NB4 (cell line): ENCODE measurements at regions not wholly inside any gene's neighbourhood (a gene's known extent, or its start where the extent isn't known, plus 50 kb on each side); places are given as distances from the start of the nearest gene placed in this dataset.

Experiments
- MYC ChIP-seq: IDR thresholded peaks from 2 replicates; pipeline ENCODE4 v1.6.1; 2011; ENCODE audit warnings: low read depth, low read length
- POLR2A ChIP-seq: IDR thresholded peaks from 2 replicates; pipeline ENCODE4 v1.6.1; 2011; ENCODE audit warnings: mild to moderate bottlenecking; ENCODE audit not compliant: insufficient read length; ENCODE audit errors: extremely low read depth

DNA sequence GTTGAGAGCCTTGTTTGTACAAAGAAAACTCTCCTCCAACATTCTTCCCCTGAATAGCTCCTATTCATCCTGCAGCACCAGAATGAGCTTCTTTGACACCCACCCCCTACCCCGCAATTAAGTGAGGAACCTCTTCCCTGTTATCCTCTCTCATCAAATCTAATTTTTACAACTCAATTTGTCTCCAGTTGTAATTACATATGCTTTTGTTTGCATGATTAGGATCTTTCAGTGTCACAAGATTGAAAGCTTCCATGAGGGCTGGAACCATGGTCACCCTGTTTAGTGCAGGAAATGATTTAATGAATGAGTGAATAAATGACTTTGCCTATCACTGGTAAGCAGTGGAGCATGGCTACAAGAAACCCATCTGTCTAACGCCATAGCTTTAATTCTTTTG lies 334.6 kb upstream of the KLHL29 start:
- TF ChIP-seq MYC, result no peak
- no peak for TF ChIP-seq POLR2A
